Heart right ventricle (tissue), 16 donors: ENCODE measurements at regions not wholly inside any gene's neighbourhood (a gene's known extent, or its start where the extent isn't known, plus 50 kb on each side); places are given as distances from the start of the nearest gene placed in this dataset.

Experiments
- ATAC-seq, 8 donors: fragments of 200-7000 bp; cut with Tn5 transposase; one replicate each; pipeline ENCODE4 v1.9.1; 2020; ENCODE audit warnings: mild to moderate bottlenecking in 8 of 8, moderate library complexity in 8 of 8, moderate number of reproducible peaks in 1 of 8
- DNase-seq, 2 donors: peaks; one replicate each; pipeline ENCODE4 v3.0.0-alpha.2; 2020
- H3K27ac ChIP-seq, 10 donors: fragments of 200-600 bp; sonication (generic) in 2 of 10; one replicate each; pipeline versions ENCODE4 v1.5.0 to v1.8.0; 2020 to 2022; ENCODE audit warnings: mild to moderate bottlenecking in 3 of 10
- H3K27me3 ChIP-seq, 7 donors: fragments of 200-600 bp; one replicate each; pipeline ENCODE4 v1.8.0; 2021 to 2022; ENCODE audit warnings: mild to moderate bottlenecking in 2 of 7
- H3K36me3 ChIP-seq, 9 donors: fragments of 200-600 bp; sonication (generic) in 1 of 9; one replicate each; pipeline versions ENCODE4 v1.5.0 to v1.8.0; 2020 to 2022; ENCODE audit warnings: mild to moderate bottlenecking in 2 of 9
- H3K4me1 ChIP-seq, 9 donors: fragments of 200-600 bp; sonication (generic) in 1 of 9; one replicate each; pipeline versions ENCODE4 v1.5.0 to v1.8.0; 2020 to 2022; ENCODE audit warnings: mild to moderate bottlenecking in 4 of 9
- H3K4me3 ChIP-seq, 10 donors: fragments of 200-600 bp; sonication (generic) in 2 of 10; one replicate each; pipeline versions ENCODE4 v1.5.0 to v1.8.0; 2020 to 2022; ENCODE audit warnings: mild to moderate bottlenecking in 7 of 10, moderate library complexity in 2 of 10
- H3K9me3 ChIP-seq, 11 donors: fragments of 200-600 bp in 10 of 11; sonication (generic) in 2 of 11; one replicate each; pipeline versions ENCODE4 v1.5.0 to v1.8.0; 2013 to 2022; ENCODE audit warnings: mild to moderate bottlenecking in 2 of 11, control low read depth in 1 of 11, moderate library complexity in 1 of 11
- WGBS, 2 donors: extraction: QIAGEN DNeasy Blood & Tissue Kit; methylation state at CpG; one replicate each; pipeline ENCODE4 v1.1.7; 2013; ENCODE audit warnings: inconsistent platforms in 1 of 2; 5-methylcytosine and 5-hydroxymethylcytosine counted together
- intact Hi-C, 10 donors: fragments of 100-400 bp; cut with DNase I; formaldehyde crosslinking; loops; one replicate each; pipeline versions ENCODE4 v1.11.1 to v1.14.2; 2022
- TF ChIP-seq, protein P1 (sequence below), 9 donors: fragments of 200-600 bp; sonication (generic) in 2 of 9; IDR thresholded peaks; one replicate each; pipeline versions ENCODE4 v1.5.0 to v1.8.0; 2021 to 2022; ENCODE audit warnings: antibody characterized with exemption in 9 of 9, mild to moderate bottlenecking in 5 of 9, moderate library complexity in 1 of 9
- donor health status: Arrhythmogenic right ventricular cardiomyopathy.
- donor health status: ischemic (EF 13 %, LVEDD 7.1; RV severe dilation, severe dysfunction).
- donor health status: healthy with polysubstance abuse.
- donor health status: DM: no; HTN: yes; CAD: no.
- donor health status: DM: no; HTN: no; CAD: no.
- donor health status: ischemic (EF 25% LVEDD 6.9; RV normal size, moderate dysfunction).
- donor health status: ischemic (EF 25% LVEDD 5.7; RV mildly dilated, moderate dysfunction).
- donor health status: healthy.
- donor health status: DM: yes; HTN: yes; CAD: no.
- donor health status: Ischemic cardiomyopathy.
- donor health status: ischemic (EF 35%, LVEDD 5.7; RV mildly dilated, moderate dysfunction).
- donor health status: nonischemic (EF 11% LVEDD 7.7; RV severe dilation, severe dysfunction).
- donor health status: DM: yes; HTN: yes; CAD: no.
- donor health status: PGD.
- donor health status: ischemic (EF 29% LVEDD 5.4; RV normal size, mild dysfunction).
- donor health status: nonischemic (EF 23%, LVEDD 6.1; RV moderate dilation, normal function).

DNA sequence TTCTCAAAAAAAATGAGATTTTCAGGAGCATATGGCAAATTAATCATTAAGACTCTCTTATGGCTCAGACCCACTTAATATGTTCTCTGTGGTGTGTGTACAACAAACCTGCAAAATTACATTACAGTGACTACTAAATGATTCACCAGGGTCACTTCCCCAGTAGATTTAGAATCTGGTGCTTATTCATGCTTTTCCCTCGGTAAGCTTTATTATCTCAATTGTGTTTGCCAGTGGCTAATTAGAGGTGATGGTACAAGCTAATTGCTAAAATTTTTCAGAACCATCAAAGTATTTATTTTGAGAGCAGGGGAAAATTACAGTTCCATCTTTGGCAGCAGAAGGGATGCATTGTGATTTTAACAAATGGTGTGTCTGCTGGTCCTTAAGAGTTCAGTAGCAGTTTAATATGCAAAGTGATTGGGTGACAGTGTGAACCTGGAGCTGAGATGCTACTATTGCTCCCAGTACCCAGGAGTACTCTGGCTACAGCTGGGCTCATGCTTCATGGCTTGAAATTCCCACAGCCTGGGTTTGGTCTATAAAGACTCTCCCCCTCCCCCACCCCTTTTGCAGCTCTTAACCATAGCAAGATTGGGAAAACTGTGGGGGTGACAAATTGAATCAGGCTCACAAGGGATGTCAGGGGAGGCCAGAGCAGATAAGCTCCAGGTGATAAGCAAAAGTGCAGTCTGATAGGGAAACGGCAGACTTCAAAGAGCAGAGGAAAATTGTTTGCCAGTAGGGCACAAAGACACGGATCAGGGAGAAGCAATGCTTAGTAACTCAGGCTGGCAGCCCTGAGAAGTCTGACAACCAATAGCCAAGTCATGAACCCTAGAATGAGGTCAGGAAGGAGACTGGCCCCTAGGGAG lies 92.8 kb upstream of the RAD23B start:
- Histone ChIP-seq H3K27ac (no peak overlapping the region), H3K4me1 (peaks cover 0 to 4% (median 0%) of the 10 kb centered on the region in 9 donors), H3K9me3 (no peaks in the 10 kb centered on the region), H3K27me3 (no peaks in the 10 kb centered on the region), H3K36me3 (no peaks in the 10 kb centered on the region), H3K4me3 (no peak overlapping the region)
- DNase-seq, result no peak
- WGBS, 2 donors, result 23 to 32% methylated on average over 3 of the region's 3 CpGs
- no peak for ATAC-seq
- intact Hi-C loops, result no loop called here
- TF ChIP-seq, protein P1, sequence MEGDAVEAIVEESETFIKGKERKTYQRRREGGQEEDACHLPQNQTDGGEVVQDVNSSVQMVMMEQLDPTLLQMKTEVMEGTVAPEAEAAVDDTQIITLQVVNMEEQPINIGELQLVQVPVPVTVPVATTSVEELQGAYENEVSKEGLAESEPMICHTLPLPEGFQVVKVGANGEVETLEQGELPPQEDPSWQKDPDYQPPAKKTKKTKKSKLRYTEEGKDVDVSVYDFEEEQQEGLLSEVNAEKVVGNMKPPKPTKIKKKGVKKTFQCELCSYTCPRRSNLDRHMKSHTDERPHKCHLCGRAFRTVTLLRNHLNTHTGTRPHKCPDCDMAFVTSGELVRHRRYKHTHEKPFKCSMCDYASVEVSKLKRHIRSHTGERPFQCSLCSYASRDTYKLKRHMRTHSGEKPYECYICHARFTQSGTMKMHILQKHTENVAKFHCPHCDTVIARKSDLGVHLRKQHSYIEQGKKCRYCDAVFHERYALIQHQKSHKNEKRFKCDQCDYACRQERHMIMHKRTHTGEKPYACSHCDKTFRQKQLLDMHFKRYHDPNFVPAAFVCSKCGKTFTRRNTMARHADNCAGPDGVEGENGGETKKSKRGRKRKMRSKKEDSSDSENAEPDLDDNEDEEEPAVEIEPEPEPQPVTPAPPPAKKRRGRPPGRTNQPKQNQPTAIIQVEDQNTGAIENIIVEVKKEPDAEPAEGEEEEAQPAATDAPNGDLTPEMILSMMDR (IDR thresholded peaks at IDR 0.05), result no peak

DNA sequence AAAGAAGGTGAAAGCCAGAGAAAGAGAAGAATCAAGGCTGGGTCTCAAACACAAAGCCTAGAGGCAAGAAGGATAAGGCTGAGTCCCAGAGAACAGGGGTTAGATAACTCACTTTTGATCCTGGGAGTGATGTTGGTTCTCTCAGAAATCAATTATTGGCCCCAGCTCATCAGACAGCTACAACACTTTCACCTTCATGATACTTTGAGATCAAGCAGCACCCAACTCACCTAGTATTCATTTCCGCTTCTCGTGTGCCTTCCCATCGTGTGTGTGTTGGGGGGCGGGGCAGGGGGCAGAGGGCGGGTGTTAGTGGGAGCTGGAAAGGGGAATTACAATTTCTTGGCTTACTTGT lies 92.2 kb upstream of the RAD23B start:
- H3K4me1 ChIP-seq, result peaks cover 0 to 4% (median 0%) of the 10 kb centered on the region in 9 donors
- no peak for ATAC-seq
- no peaks in the 10 kb centered on the region for H3K36me3 ChIP-seq
- intact Hi-C loops, result no loop called here
- H3K9me3 ChIP-seq, result no peaks in the 10 kb centered on the region
- TF ChIP-seq, protein P1 (IDR thresholded peaks at IDR 0.05), result no peak
- H3K27me3 ChIP-seq, result no peaks in the 10 kb centered on the region
- DNase-seq, result no peak
- 84 to 85% methylated on average over 5 of the region's 5 CpGs for whole genome bisulfite sequencing, 2 donors
- no peak overlapping the region for H3K27ac ChIP-seq
- no peak overlapping the region for H3K4me3 ChIP-seq

DNA sequence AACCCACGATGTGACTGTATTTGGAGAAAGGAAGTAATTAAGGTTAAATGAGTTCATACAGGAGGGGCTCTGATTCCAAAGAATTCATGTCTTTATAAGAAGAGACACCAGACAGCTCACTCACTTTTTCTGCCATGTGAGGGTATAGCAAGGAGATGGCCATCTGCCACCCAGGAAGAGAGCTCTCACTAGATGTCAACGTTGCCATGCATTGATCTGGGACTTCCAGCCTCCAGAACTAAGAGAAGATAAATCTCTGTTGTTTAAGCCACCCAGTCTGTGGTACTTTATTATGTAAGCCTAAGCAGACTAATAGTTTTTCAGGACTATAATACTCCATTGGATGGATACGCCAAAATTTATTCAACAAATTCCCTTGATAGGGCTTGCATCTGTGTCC lies 89.8 kb upstream of the RAD23B start:
- intact Hi-C loops, result no loop called here
- ATAC-seq (no peak), DNase-seq (no peak)
- Histone ChIP-seq H3K4me3 (no peak overlapping the region), H3K9me3 (no peaks in the 10 kb centered on the region), H3K4me1 (peaks cover 0 to 4% (median 0%) of the 10 kb centered on the region in 9 donors), H3K27me3 (no peaks in the 10 kb centered on the region), H3K27ac (no peak overlapping the region), H3K36me3 (no peaks in the 10 kb centered on the region)
- TF ChIP-seq, protein P1 (IDR thresholded peaks at IDR 0.05), result no peak
- WGBS, 2 donors, result 65 to 69% methylated on average over 3 of the region's 3 CpGs

DNA sequence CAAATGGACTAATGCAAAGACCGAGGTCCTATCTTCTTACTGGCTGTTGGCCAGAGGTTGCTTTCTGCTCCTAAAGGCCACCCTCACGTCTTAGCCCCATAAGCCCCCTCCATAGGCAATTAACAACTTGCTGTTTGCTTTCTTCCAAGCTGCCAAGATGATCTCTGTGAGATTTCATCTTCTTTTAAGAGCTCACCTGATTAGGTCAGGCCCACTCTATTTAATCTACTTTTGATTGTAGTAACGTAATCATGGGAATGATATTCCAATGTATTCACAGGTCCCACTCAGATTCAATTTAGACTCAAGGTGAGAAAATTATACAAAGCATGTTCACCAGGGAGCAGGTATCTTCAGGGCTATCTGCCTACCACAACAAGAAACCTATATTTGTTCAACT lies 84.4 kb upstream of the RAD23B start:
- DNase-seq (no peak), ATAC-seq (no peak)
- intact Hi-C loops, result no loop called here
- WGBS, 2 donors, result 81 to 82% methylated on average over 3 of the region's 3 CpGs
- H3K36me3 ChIP-seq, result no peaks in the 10 kb centered on the region
- H3K27ac ChIP-seq, result no peak overlapping the region
- H3K4me1 ChIP-seq, result no peaks in the 10 kb centered on the region
- no peak overlapping the region for H3K4me3 ChIP-seq
- TF ChIP-seq, protein P1 (IDR thresholded peaks at IDR 0.05), result no peak
- H3K27me3 ChIP-seq, result no peaks in the 10 kb centered on the region
- H3K9me3 ChIP-seq, result peaks cover 0 to 19% (median 4%) of the 10 kb centered on the region in 11 donors
